ENCODE measurements at regions not wholly inside any gene's neighbourhood (a gene's known extent, or its start where the extent isn't known, plus 50 kb on each side); places are given as distances from the start of the nearest gene placed in this dataset.

DNA sequence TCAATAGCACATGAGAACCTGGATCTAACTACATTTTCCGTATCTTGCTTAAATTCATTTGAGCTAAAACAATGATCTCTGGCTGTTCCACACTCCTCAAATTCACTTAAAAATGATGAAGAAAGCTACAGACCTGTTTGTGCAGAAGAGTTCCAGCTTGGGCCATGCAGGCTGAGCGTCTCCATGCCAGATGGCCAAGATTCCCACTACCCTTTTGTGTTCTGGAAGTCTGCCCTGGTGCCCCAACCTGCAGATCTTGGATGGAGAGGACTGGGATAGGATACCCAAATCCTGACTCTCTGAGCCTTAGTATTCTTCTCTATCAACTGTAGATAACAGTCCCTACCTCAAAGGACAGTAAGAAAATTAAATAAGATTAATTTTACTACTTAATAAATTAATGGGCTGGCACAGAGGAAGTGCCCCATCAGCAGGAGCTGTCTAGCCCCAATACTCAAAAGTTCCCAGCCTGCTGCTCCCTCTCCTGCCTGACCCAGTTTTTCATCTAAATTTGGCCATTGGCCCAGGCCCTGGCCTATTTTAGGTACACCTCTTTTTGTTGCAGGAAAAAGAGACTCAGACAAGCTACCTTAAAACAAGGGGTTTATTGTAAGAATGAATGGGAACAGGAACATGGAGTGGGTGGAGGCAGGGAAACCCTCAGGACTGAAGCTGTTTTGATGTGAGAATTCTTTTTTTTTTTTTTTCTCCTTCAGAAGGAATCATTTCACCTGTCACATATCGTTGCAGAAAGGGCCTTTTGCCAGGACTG is 81.4 kb upstream of the GRK3 start:
- TF ChIP-seq EP300 (conservative IDR thresholded peaks at IDR 0.05; ENCODE audit: poor library complexity, severe bottlenecking) (no peak), CTCF (IDR thresholded peaks at IDR 0.05; ENCODE audit: poor library complexity, severe bottlenecking) (no peak), SMC3 (conservative IDR thresholded peaks at IDR 0.05; ENCODE audit: poor library complexity) (no peak), EZH2 (IDR thresholded peaks at IDR 0.05; ENCODE audit: borderline replicate concordance, insufficient read depth, low read length, poor library complexity, severe bottlenecking) (no peak), POLR2AphosphoS5 (IDR thresholded peaks at IDR 0.05) (no peak), RAD21 (conservative IDR thresholded peaks at IDR 0.05) (no peak), MXI1 (conservative IDR thresholded peaks at IDR 0.05; ENCODE audit: poor library complexity, severe bottlenecking) (no peak), REST (IDR thresholded peaks at IDR 0.05; ENCODE audit: borderline replicate concordance) (no peak), TAF1 (IDR thresholded peaks at IDR 0.05; ENCODE audit: low read depth) (no peak)
